H7 (cell line): ENCODE measurements at regions not wholly inside any gene's neighbourhood (a gene's known extent, or its start where the extent isn't known, plus 50 kb on each side); places are given as distances from the start of the nearest gene placed in this dataset.

Source experiments
- DNase-seq: peaks from one replicate; pipeline ENCODE4 v3.0.0; 2012
- H3K27me3 ChIP-seq: 2 replicates; pipeline ENCODE4 v1.6.0; 2011; ENCODE audit warnings: mild to moderate bottlenecking, low read length; ENCODE audit not compliant: control insufficient read depth, insufficient read depth
- H3K36me3 ChIP-seq: replicated peaks from 2 replicates; pipeline ENCODE4 v1.5.1; 2011; ENCODE audit warnings: low read length; ENCODE audit not compliant: control insufficient read depth, insufficient read depth
- H3K4me3 ChIP-seq: 2 replicates; pipeline ENCODE4 v1.5.1; 2011; ENCODE audit warnings: low read depth, mild to moderate bottlenecking, control low read depth, low read length, moderate library complexity; ENCODE audit not compliant: insufficient read depth

DNA sequence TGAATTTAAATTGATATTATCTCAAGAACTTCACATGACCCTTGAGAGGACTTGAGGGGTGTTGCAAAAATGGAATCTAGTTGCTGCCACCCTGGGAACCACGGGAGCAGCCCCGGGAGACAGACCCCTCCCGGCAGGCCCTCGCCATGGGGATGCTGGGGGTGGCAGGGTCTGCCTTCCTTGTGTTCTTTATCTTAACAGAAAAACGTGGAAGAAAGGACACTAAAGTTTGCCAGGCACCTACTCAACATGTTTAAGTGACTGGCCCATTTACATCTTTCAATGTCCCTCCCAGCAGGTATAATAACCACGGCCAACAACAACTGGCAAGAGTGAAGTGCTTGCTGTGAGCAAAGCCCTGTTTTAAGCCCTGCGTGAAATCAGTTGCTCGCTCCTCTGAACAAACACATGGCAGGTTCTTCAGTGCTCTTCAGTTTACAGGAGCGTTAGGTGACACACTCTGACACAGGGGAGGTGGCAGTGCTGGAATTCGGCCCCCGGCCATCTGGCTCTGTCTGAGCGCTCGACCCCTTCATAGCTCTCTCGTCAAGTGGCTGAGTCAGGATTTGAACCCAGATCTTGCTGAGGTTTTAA, 112.5 kb downstream of the ASB7 start:
- no peak for DNase-seq
- Histone ChIP-seq H3K4me3 (no peak overlapping the region), H3K36me3 (no peaks in the 10 kb centered on the region), H3K27me3 (no peaks in the 10 kb centered on the region)

DNA sequence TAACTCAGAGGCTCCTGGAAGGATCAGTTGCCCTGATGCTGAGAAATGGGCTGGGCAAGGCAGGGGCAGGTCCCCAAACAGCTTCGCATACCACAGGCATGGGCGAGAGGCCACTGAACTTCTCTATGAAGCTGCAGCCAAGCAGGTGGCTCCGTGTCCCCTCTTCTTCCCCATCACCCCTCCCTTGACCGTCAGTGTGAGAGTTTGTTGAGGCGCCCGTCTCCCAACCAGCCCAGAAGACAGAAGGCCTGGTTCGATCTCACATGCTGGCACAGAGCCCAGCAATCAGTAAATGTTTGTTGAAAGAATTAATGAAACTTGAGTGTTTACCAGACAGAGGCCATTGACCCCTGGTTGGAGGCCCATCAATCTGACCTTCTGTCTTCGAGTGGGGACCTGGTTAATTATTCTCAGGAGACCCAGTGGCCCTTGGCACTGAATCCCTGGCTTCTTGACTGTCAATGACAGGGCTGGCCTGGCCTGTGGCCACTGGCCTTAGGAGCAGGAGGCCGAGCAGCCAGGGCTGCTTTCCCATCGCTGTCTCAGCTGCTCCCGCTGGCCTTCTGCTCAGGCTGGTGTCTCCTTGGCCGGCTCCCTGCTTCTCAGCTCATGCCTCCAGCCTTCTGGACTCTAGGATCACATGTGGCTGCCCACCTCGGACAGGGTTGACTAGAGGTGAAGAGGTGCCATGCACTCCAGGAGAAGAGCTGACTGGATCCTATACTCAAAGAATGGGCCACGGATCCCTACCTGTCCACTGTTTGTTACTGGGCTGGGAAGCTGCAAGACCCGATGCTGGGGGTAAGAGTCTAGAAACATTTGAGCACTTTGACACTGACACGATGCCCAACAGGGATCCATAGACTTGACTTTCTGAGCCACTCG, 113.4 kb downstream of the ASB7 start:
- Histone ChIP-seq H3K36me3 (no peaks in the 10 kb centered on the region), H3K27me3 (no peaks in the 10 kb centered on the region), H3K4me3 (no peak overlapping the region)
- DNase-seq: peak; percentile 17

DNA sequence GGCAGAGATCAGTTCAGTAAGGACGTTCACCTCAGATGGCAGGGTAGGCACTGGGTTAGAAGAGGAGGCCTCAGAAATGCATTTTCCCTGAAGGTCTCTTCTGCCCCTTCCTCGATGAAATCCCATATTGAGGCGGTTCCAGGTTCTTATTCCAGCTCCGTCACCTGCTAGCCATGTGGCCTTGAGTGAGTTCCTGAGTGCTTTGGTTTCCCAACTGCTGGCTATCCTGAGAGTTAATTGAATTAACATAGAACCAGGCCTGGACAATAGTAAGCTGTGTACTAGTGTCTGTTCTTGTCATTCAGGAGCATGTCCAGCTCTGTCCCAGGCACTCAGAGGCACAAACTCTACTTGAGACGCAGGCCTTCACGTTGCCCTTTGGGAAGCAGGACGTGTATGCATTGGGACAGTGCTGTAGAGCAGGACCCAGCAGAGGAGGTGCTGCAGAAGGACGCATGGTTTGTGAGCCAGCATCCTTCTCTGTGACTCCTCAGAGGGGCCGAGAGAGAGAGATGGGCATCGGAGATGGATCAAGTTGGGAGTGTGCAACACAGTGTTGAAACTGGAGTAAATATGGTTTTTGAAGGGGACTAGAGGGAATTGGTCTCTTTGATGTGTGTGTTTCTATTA, 114.2 kb downstream of the ASB7 start:
- Histone ChIP-seq H3K27me3 (no peaks in the 10 kb centered on the region), H3K4me3 (no peak overlapping the region), H3K36me3 (no peaks in the 10 kb centered on the region)
- DNase-seq: peak; percentile 11

DNA sequence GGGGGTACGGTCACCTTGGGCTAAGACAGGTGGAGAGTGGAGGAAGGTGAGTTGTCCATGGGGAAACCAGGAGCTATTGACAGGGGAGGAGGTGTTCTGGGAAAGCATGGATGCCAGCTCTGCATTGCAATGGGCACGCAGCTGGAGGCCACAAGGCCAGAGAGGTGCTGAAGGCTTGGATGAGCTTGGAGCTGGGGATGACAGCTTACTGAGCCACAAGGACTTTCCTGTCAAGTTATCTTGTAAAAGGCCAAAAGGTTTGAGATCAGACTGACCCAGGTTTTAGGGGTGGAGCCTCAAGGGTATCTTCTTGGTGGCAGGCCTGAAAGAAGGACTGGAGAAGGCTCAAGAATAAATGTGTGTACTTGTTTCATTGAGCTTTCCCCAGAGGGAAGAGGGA, 115.2 kb downstream of the ASB7 start:
- H3K4me3 ChIP-seq: no peak overlapping the region
- peak; percentile 7 for DNase-seq
- H3K36me3 ChIP-seq: no peaks in the 10 kb centered on the region
- H3K27me3 ChIP-seq: no peaks in the 10 kb centered on the region

DNA sequence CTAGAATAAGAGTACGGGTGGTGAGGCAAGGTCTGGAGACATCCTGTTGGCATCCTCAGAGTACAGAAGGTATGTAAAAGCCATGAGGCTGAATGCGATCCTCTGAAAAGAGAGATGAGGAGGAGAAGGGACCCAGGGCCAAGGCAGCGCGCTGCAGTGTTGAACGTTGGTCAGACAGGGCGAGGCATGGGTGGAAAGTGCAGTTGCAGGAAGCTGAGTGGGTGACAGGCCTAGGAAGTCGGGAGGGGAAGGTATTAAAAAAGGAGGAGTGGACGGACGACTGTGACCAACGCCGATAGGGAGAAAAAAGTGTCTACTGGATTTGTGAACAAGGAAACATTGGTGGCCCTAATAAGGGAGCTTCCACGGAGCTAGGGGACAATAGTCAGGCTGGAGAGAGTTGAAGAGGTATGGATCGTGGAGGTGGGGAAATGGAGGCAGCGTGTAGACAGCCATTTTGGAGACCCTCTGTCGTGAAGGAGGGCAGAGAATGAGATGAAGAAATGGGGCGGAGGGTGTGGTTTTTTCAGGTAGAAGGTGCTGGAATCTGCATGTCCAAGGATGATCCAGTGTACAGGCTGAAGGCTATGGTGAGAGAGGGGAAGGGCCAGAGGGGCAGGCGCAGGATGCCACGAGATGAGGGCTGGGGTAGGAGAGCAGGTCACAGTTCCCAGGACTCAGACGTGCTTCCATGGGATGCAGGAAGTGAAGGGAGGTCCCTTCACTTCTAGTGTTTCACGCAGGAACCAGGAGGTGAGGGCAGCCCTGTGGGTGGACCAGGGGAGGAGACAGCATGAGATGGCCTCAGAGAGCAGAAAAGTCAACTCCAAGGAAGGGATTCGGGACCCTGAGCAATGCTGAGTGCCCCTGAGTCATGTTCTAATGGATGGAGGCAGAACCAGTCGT, 115.9 kb downstream of the ASB7 start:
- H3K4me3 ChIP-seq: no peak overlapping the region
- DNase-seq: peak; percentile 5
- H3K36me3 ChIP-seq: no peaks in the 10 kb centered on the region
- H3K27me3 ChIP-seq: no peaks in the 10 kb centered on the region

DNA sequence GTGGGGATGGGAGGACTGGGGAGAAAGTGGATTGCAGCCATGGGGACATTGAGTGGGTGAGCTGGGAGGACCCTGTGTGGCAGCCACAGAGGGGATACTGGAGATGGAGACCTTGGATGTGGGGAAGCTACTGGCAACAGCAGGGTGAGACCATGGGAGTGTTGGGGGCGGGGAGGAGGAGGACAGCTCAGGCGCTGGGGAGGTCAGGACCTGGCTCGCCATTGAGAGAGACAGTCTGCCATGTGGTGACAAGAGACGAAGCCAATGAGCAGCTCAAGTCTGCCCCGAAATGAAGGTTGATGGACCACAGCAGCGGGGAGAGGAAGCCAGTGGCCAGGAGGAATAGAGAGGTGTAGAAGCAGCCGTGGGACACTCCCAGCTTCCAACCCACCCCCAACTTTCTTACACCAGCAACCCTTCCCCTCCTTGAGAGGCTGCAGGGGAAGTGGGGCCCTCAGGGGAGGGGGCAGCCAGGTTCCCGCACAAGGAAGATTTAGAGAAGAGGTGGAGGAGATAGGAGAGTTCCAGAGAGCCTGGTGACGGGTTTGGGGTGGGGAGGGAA, 118.1 kb downstream of the ASB7 start:
- Histone ChIP-seq H3K36me3 (no peaks in the 10 kb centered on the region), H3K4me3 (no peak overlapping the region), H3K27me3 (no peaks in the 10 kb centered on the region)
- peak; percentile 13 for DNase-seq

DNA sequence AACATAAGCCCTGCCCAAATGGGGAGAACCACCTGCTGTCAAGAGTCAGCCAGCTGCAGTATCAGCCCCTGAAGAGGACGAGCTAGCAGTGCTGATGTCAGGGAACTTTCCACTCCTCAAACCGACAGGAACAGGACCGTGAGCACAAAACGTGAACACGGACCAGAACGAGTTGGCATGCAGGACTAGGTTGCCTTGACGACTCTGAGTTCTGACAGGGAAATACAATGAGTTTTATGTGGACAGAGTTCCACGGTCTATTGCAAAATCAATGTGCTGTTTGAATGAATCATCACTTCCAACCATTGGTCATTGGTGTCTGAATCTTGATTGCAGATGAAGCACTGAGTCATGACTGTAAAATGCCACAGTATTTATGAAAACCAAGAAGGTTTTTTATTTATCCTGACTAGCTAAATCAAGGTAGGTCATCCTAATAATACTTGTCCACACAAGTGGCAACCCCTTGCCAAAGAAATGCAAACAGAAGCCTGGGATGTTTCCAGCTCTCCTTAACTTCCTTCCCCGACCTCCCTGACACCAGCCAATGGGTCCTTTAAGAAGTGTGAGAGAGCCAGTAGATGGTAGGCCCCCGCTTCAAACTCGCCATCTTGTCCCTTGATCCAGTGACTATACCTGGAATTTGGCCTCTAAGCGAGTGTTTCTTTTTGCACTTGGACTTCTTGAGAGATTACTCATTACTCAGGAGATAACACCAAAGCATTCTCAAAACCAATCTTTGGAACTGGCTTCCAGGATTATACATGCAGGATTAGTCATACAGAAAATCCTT, 119.6 kb downstream of the ASB7 start:
- Histone ChIP-seq H3K36me3 (no peaks in the 10 kb centered on the region), H3K27me3 (no peaks in the 10 kb centered on the region), H3K4me3 (no peak overlapping the region)
- peak; percentile 15 for DNase-seq

DNA sequence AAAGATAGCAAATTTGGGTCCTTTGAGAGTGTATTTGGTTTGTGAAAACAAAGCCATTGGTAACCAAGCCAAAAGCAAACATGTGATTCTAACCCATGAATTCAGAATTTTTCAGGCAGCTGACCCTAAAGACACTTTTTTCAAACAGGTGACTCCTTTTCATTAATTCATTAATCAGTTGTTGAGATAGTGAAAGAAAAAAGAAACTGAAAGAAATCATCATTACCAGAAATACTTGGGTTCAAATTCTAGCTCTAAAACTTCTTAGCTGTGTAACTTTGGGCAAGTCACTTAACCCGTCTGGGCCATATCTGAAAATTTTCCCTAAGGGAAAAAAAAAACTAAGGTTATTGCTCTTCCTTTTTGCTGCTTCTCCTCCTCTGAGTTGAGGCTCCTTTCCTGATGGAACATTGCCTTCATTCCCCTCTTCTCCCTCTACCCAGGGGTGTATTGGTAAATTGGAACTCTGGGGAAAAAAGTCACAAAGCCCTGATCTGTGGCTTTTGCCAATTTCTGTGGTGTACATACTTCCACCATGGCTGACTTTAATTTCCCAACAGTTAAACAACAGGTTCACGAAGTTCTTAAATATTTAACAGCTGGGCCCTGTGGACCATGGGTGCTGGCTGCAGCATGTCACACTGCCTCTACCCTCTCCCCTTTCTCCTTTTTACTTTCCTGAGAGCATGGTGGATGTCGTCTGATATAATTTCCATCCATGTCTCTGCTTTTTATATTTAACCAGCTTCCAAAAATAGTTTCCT, 120.3 kb downstream of the ASB7 start:
- no peaks in the 10 kb centered on the region for H3K27me3 ChIP-seq
- H3K36me3 ChIP-seq: no peaks in the 10 kb centered on the region
- DNase-seq: no peak
- no peak overlapping the region for H3K4me3 ChIP-seq

DNA sequence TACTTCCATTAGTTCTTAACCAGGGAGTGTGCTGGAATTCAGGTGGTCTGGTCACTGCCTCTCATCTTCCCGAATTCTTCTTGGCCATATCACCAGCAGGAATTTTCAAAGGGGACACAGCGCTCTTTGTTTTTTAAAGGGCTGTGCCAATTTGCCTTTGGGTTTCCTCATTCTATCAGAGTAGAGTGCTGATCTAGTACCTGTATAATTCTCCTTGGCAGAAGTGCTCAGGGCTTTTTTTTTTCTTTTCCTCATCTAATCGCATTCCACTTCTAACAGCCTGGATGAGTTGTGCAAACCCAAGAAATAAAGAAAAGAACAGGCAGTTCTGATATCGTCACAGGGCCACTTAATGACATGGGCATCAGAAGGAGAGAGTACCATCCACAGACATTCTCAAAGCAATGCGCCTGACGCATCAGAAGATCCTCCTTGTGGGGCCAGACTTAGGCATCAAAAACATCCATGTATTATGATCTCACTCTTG, 121.0 kb downstream of the ASB7 start:
- no peaks in the 10 kb centered on the region for H3K36me3 ChIP-seq
- no peak overlapping the region for H3K4me3 ChIP-seq
- DNase-seq: no peak
- no peaks in the 10 kb centered on the region for H3K27me3 ChIP-seq

DNA sequence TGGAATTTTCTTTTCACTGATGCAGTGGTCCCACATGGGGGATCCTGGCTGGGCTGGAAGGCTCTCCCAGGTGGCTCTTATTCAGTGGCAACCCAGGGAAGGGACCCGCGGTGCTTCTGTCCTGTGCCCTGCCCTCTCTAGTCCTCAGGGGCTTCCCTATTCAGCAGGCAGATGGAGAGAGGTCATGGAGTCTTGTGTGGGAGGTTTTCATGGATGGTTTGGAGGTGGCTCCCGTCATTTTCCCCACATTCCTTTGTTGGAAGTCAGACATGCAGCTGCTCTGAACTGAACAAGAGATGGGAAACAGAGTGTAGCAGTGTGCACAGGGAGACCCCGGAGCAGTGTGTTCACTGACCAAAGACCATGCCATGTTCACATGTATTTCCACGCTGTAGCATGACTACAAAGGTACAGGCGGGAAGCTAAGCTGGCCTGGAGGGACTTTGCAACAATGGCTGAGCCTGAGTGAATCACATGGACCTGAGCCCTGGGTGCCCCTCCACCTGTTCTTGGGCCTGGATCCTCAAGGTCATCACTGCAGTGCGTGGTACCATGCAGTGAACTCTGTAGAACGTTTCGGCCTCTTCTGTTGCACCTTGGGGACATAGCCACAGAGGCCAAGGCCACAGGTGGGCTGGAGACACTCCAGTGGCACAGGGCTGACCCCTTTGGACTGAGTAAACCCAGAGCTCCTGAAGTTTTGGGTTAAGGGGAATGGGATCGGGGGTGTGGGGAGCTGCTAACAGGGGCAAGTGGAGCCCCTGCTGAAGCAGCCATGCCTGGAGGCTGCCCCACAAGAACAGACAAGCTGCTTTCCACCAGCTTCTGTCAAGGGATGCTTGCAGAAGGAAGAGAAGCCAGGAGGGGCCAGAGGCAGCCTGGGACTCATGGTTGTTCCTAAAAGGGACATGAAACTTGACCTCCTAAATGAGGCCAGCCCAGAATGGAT, 123.0 kb downstream of the ASB7 start:
- Histone ChIP-seq H3K4me3 (no peak overlapping the region), H3K36me3 (no peaks in the 10 kb centered on the region), H3K27me3 (no peaks in the 10 kb centered on the region)
- DNase-seq: peak; percentile 32

DNA sequence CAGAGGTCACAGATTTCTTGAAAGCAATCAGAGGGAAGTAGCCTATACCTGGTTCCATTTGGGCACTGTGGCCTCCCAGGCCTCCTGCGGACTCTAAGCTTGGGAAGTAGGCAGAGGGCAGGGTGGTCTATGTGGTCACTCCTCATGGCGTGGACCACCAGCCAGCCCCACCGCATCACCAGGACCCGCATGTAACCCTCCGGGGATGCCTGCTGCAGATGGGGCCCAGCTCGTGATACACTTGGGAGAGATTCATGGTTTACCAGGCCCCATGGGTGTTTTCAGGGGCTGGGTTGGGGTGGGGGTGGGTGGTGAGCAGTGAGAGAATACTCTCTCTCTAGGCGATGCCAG, 123.7 kb downstream of the ASB7 start:
- no peak overlapping the region for H3K4me3 ChIP-seq
- no peaks in the 10 kb centered on the region for H3K27me3 ChIP-seq
- DNase-seq: peak; percentile 16
- H3K36me3 ChIP-seq: no peaks in the 10 kb centered on the region
